ENCODE measurements at regions not wholly inside any gene's neighbourhood (a gene's known extent, or its start where the extent isn't known, plus 50 kb on each side); places are given as distances from the start of the nearest gene placed in this dataset.
"Not testable (repeated sequence)": the region's sequence is repeated elsewhere in the genome, so short reads cannot be mapped to it uniquely, and the experiment has no call there.

- DNase-seq (ENCODE audit: low spot score): no peak
Observed at GRCh38 chr3:145266368-145266767, 894.6 kb downstream of the PLOD2 start.

- no peak for DNase-seq (ENCODE audit: low spot score)
Observed at GRCh38 chr3:145269106-145269505, 891.9 kb downstream of the PLOD2 start.

GRCh38 chr3:145272684-145273083, 888.3 kb downstream of the PLOD2 start:
- DNase-seq (ENCODE audit: low spot score): no peak

- no peak for DNase-seq (ENCODE audit: low spot score)
Observed at GRCh38 chr3:145282505-145282904, 878.5 kb downstream of the PLOD2 start.

GRCh38 chr3:145286937-145287336, 874.0 kb downstream of the PLOD2 start:
- no peak for DNase-seq (ENCODE audit: low spot score)

DNA sequence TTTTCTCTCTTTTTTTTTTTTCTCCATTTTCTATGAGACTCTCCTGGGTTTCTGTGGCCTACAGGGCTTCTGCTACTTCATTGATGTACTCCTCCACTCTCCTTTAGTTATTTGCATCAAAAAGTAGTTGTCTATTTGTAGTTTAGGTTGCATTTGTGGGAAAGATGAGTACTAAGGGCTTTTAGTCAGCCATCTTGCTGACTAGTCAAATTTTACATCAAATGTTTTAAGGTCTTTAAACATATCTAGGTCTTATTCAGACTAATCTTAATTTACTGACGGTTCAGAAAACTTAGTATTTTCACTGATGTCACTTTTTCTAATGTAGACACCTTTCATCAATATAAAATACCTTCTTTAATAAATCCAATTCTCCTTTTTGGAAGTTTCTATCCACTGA, 871.0 kb downstream of the PLOD2 start:
- DNase-seq (ENCODE audit: low spot score): no peak

DNA sequence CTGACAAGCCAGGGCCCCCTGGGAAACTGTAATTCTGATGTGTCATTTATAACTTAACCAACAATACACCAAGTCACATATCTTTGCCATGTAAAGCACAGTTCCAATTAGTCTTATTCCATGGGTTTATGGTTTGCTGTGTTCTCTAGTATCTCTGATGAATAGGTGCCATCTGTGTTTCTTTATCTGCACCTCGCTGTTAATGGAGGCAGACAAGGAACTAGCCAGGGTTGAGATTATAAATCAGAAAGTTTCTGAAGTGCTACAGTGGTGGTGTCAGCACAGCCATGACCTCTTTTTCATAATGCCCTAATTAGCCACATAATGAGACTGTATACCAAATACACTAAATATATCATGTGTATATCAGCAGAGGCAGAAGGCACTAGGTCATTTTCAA, 866.4 kb downstream of the PLOD2 start:
- DNase-seq (ENCODE audit: low spot score): no peak

DNA sequence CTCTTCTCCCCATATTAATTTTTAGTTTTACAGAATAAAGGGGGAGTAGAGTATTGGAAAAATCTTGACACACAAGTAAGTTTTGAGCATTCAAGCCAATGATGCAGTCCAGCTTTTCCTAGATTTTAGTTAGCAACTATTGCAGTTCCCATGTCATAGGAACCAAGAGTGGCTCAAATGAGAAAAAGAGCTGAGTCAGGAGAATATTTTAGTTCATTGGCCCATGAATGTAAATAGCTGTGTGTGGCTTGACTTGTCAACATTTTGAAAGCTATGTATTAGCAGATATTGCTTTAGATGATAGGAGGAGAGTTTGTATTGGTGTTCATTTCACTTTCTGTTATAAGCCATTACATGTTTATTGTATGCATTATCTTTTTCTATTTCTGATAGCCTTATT, 853.7 kb downstream of the PLOD2 start:
- DNase-seq (ENCODE audit: low spot score): no peak

DNA sequence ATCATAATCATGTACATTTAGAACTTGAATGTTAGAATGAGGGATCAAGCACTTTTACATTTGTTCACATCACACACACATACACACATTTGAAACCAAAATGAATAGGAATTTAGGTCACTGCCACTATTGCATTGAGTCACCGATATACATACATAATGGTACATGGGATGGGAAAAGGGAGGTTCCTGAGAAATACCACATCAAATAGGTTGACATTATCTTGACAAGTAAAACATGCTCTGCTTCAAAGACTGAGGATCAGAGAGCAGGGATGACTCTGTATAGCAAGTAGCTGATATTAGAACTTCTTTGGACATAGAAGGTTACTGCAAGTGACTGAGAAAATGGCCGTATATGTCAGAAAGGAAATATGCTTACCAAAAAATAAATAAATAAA, 847.2 kb downstream of the PLOD2 start:
- no peak for DNase-seq (ENCODE audit: low spot score)

DNA sequence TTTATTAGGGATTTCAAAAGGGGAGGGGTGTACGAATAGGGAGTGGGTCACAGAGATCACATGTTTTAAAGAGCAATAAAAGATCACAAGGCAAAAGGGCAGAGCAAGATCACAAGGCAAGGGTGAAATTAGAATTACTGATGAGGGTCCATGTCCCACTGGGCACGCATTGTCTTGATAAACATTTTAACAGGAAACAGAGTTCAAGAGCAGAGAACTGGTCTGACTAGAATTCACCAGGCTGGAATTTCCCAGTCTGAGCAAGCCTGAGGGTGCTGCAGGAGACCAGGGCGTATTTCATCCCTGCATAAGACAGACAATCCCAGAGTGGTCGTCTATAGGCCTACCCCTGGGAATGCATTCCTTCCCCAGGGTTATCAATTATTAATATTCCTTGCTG, 844.7 kb downstream of the PLOD2 start:
- DNase-seq (ENCODE audit: low spot score): not testable (repeated sequence)

DNA sequence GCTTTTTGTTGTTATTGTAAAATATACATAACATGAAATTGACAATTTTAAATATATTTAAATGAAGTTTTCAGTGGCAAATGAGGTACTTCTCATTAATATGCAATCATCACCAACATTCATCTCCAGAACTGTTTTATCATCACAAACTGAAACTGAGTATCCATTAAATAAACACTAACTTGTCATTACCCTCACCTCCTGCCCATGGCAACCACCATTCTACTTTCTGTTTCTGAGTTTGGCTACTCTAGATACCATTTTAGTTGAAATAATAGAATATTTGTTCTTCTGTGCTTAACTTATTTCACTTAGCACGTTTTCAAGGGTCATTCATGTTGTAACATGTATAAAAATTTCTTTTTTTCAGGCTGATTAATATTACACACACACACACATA, 834.3 kb downstream of the PLOD2 start:
- DNase-seq (ENCODE audit: low spot score): no peak

- DNase-seq (ENCODE audit: low spot score): not testable (repeated sequence)
Observed at GRCh38 chr3:145333427-145333826, 827.6 kb downstream of the PLOD2 start.

DNA sequence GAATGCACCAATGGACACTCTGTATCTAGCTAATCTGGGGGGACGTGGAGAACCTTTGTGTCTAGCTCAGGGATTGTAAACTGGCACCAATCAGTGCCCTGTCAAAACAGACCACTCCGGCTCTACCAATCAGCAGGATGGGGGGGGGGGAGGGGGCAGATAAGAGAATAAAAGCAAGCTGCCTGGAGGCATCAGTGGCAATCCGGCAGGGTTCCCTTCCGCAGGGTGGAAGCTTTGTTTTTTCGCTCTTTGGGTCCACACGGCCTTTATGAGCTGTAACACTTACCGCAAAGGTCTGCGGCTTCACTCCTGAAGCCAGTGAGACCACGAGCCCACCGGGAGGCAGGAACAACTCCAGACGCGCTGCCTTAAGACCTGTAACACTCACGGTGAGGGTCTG, 827.1 kb downstream of the PLOD2 start:
- no peak for DNase-seq (ENCODE audit: low spot score)

DNA sequence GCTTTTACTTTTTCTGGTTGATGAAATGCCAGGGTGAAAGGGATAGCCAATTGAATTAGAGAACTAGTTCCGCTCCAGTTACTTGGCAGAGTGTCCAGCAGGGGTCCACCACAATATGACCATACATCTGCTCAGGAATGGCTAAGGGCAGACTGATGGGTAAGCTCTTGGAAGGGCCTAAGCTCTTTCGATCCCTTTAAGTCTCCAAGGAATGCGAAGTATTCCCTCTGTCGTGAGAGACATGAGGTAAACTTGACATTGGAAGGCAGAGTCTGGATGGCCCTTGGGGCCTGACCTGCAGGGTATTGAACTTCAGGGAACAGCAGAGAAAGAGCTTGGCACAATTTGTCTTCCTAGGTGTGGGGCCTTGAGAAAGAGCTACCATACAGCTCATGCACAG, 805.8 kb downstream of the PLOD2 start:
- no peak for DNase-seq (ENCODE audit: low spot score)

DNA sequence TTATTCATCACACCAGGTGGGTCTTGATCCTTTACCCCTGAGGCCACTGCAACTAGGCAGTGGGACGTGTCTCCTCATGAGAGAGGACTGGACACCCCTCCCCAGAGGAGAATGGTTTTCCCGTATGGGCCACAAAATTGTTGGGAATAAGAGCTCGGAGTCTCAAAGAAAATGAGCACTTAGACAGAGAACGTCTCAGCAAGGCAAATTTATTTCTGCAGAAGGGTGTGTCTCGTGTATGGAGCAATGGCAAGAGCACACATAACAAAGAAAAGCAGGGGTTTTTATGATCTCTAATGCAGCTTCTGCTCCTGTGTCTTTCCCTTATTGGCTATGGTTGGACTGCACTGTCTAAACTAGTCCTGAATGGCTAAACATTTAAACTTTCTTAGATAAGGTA, 803.5 kb downstream of the PLOD2 start:
- no peak for DNase-seq (ENCODE audit: low spot score)

- DNase-seq (ENCODE audit: low spot score): no peak
Observed at GRCh38 chr3:145359040-145359439, 801.9 kb downstream of the PLOD2 start.

DNA sequence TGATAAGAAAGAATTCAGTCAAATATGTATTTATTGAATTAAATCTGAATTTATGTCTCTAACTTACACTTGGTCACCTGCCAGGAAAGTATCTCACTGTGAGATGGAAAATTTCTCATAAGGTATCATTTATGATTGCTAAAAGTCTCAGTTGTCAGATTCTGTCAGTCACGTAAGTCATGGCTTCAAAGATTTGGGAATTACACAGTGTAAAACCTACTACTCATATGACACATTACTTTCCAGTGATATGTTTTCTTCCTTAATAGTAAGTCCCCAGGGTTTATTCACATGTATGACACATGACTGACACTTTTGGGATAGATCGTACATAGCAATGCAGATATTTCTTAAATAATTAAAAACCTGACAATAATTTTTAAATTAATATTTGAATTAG, 792.2 kb downstream of the PLOD2 start:
- DNase-seq (ENCODE audit: low spot score): no peak

DNA sequence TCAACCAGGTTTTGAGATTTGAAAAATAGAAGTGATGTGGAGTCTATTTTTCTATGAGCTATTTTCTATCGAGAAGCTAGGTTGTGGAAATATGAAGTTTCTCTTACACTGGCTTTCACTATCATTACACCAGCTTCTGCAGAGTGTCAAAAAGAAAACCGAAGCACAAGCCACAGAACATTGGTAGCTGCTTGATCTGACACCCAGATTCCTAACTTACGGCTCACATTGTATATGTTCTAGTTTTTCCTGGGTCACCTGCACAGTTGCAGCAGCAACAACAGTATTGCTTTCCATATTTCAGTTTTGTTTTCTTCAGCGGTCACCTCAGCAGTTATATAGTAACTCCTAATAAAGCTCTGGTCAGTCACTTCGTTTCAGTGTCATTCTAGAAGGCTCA, 790.1 kb downstream of the PLOD2 start:
- DNase-seq (ENCODE audit: low spot score): no peak

DNA sequence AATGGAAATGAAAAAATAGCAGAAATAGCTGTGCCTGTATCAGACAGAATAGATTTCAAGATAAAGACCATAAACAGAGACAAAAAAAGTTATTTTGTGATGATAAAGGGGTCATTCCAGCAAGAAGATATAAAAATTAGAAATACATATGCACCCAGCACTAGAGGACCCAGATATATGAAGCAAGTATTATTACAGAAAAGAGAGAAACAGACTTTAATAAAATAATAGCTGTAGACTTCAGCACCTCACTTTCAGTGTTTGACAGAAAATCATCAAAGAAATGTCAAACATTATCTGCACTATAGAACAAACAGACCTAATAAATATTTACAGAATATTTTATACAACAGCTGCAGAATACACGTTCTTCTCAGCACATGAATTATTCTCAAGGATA, 783.7 kb downstream of the PLOD2 start:
- DNase-seq (ENCODE audit: low spot score): no peak

- DNase-seq (ENCODE audit: low spot score): no peak
Observed at GRCh38 chr3:145383416-145383815, 777.6 kb downstream of the PLOD2 start.

DNA sequence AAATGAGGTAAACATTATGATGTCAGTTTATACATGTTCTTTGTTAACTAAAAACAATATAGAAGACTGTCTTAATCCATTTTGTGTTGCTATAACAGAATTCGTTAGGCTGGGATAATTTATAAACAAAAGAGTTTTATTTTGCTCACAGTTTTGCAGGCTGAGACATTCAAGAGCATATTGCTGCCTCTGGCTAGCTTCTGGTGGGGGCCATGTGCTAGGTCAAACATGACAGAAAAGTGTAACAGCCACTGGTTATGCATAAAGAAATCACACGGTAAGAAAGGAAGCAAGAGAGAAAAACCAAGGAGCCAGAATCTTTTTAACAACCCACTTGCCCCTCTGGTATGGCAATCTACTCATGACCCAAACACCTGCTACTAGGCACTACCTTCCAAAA, 776.7 kb downstream of the PLOD2 start:
- no peak for DNase-seq (ENCODE audit: low spot score)

DNA sequence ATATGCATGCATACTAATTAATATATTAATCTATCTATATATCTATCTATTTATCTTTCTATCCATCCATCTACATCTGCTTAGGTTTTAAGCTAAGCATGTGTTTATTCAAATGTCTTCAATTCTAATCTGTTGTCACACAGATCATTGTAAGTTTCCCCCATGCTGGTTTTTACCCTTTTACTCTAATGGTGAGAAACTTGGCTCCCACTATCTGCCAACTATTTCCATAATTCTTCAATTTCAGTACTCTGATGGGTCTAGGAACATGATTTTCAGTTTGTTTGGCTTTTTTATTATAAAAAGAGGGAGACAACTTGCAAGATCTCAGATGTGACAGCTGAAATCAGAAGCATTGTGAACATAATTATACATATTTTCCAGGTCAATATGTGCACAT, 773.8 kb downstream of the PLOD2 start:
- no peak for DNase-seq (ENCODE audit: low spot score)

DNA sequence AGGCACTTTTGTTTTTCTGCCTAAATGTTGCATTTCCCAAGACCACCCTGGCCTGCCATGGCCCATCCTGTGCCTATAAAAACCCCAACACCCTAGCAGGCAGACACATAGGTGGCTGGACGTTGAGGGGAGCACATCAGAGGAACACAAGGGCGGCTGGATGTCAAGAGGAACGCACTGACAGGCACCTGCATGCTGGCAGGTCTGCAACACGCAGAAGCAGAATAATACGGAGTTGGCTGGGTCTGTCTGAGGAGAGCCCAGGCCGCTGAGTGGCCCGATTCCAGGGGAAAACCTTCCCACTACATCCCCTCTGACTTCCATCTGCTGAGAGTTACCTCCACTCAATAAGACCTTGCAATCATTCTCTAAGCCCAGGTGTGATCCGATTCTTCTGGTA, 765.6 kb downstream of the PLOD2 start:
- DNase-seq (ENCODE audit: low spot score): no peak

DNA sequence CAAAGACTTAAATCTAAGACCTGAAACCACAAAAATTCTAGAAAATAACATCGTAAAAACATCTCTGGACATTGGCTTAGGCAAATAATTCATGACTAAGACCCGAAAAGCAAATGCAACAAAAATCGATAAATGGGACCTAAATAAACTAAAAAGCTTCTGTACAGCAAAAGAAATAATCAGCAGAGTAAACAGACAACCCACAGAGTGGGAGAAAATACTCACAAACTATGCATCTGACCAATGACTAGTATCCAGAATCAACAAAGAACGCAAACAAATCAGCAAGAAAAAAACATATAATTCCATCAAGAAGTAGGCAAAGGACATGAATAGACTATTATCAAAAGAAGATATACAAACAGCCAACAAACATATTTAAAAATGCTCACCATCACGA, 749.4 kb downstream of the PLOD2 start:
- no peak for DNase-seq (ENCODE audit: low spot score)

GRCh38 chr3:145417678-145418077, 743.3 kb downstream of the PLOD2 start:
- DNase-seq (ENCODE audit: low spot score): no peak

Data from AG08395 (cell line).